ENCODE measurements at regions not wholly inside any gene's neighbourhood (a gene's known extent, or its start where the extent isn't known, plus 50 kb on each side); places are given as distances from the start of the nearest gene placed in this dataset.

DNA sequence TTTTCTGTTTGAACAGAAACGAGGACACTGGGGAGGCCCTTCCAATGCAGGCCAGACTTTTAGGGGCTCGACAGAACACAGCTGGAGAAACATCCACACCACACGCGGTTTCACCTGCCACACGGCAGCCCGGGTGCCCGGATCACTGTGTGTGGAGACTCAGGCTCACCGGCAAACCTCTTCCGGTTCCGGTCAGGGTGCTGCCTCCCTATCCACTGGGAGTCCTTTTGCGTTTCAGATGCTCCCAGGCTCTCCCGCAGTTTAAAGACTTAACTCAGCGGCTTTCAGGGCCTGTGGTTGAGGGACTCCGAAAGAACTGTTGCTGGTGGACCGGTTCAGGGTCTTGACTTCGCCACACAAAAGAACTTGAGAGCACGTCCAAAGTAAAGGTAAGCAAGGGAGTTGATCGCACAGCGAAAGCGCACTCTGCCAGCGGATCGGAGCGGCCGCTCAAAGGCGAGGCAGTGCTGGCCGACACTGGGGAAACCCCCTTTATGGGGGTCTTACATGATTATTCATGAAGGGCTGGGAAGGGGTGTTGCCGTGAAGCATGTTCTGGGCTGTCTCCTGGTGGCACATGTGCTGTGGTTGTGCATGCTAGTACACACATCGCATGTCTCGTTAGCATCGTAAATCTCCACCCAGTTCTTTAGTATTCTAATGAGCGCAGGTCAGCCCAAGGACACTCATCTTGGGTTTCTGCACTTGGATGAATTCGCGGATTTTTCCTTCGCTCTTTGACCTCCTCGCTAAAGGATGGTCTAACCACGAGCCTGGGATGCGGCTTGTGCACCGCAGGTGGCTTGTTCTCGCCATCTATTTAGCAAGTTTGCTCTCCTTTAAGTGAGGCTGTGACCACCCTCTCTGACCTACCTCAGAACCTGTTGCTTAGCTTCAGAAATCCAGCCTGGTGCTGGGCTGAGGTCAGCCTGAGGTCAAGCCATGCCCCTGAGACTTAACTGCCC, 180.3 kb downstream of the CDH26 start:
- no peak for DNase-seq (ENCODE audit: low read depth)
- peak overlapping the region; percentile 19 for H3K4me3 ChIP-seq (ENCODE audit: control insufficient read depth, low read depth, low read length)
- no peak for TF ChIP-seq CTCF (conservative IDR thresholded peaks at IDR 0.05; ENCODE audit: control insufficient read depth, insufficient read depth, low read depth, low read length)

GRCh38 chr20:60139663-60140446, 181.6 kb downstream of the CDH26 start:
- H3K4me3 ChIP-seq (ENCODE audit: control insufficient read depth, low read depth, low read length) = no peak overlapping the region
- TF ChIP-seq CTCF (conservative IDR thresholded peaks at IDR 0.05; ENCODE audit: control insufficient read depth, insufficient read depth, low read depth, low read length) = no peak
- DNase-seq (ENCODE audit: low read depth) = peak; percentile 17

GRCh38 chr20:60142587-60142986, 184.4 kb downstream of the CDH26 start:
- no peak for TF ChIP-seq CTCF (conservative IDR thresholded peaks at IDR 0.05; ENCODE audit: control insufficient read depth, insufficient read depth, low read depth, low read length)
- H3K4me3 ChIP-seq (ENCODE audit: control insufficient read depth, low read depth, low read length) = no peak overlapping the region
- no peak for DNase-seq (ENCODE audit: low read depth)

DNA sequence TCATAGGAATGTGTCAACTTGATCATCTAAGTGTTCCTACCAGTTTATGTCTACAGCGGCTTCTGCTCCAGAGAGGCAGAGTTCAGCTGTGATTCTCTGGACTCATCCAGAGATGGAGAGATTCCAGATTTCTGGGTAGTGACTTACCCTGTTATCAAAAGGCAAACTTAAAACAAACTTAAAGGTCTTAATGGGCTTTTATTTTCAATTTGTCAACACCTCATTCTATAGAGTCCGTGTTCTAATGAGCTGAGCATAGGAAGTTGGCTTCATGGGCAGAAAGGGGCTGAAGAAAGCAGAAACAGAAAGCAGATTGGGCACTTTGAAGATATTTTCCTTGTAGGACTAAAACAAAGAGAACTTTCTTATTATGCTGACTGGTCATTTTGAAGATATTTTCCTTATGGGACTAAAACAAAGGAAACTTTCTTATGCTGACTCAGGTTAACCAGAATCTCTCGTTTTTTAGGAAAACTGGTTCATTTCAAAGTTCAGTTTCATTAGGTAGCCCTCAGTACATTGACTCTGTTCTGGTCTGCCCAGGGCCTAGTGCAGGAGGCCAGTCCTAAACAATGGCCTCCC, 185.1 kb downstream of the CDH26 start:
- no peak for DNase-seq (ENCODE audit: low read depth)
- no peak overlapping the region for H3K4me3 ChIP-seq (ENCODE audit: control insufficient read depth, low read depth, low read length)
- no peak for TF ChIP-seq CTCF (conservative IDR thresholded peaks at IDR 0.05; ENCODE audit: control insufficient read depth, insufficient read depth, low read depth, low read length)

- DNase-seq (ENCODE audit: low read depth) = no peak
- no peak for TF ChIP-seq CTCF (conservative IDR thresholded peaks at IDR 0.05; ENCODE audit: control insufficient read depth, insufficient read depth, low read depth, low read length)
- H3K4me3 ChIP-seq (ENCODE audit: control insufficient read depth, low read depth, low read length) = no peak overlapping the region
These were observed 186.2 kb downstream of the CDH26 start for GRCh38 chr20:60144404-60144803.

- no peak overlapping the region for H3K4me3 ChIP-seq (ENCODE audit: control insufficient read depth, low read depth, low read length)
These were observed 186.8 kb downstream of the CDH26 start for GRCh38 chr20:60144974-60145527.

More at GRCh38 chr20:60144974-60145527, 186.8 kb downstream of the CDH26 start:
- no peak for TF ChIP-seq CTCF (conservative IDR thresholded peaks at IDR 0.05; ENCODE audit: control insufficient read depth, insufficient read depth, low read depth, low read length)
- no peak for DNase-seq (ENCODE audit: low read depth)

All from fibroblast of mammary gland (primary cell).